Ovary (tissue), 7 donors: ENCODE measurements at regions not wholly inside any gene's neighbourhood (a gene's known extent, or its start where the extent isn't known, plus 50 kb on each side); places are given as distances from the start of the nearest gene placed in this dataset. TPM values are rescaled to one million over a fixed set of nuclear protein-coding genes. Genes with fewer than 3 reads are reported as not detected.
A peak's percentile ranks its signal among the peaks of the same experiment; 100 is the strongest.

Source experiments
- DNase-seq, 5 donors: peaks; one replicate each; pipeline ENCODE4 v3.0.0-alpha.2; 2019 to 2020
- H3K27ac ChIP-seq, 2 donors: fragments of 200-600 bp; one replicate each; pipeline versions ENCODE4 v1.5.1 to v1.8.0; 2019 to 2022
- H3K27me3 ChIP-seq: fragments of 200-600 bp; one replicate; pipeline ENCODE4 v1.8.0; 2022
- H3K36me3 ChIP-seq: fragments of 200-600 bp; sonication (generic); one replicate; pipeline ENCODE4 v1.5.1; 2019
- H3K4me1 ChIP-seq: one replicate; pipeline ENCODE4 v1.8.1; 2013; ENCODE audit warnings: mild to moderate bottlenecking, moderate library complexity; ENCODE audit not compliant: insufficient read depth
- H3K4me3 ChIP-seq: fragments of 200-600 bp; sonication (generic); one replicate; pipeline ENCODE4 v1.5.1; 2017
- H3K9me3 ChIP-seq, 2 donors: fragments of 200-600 bp in 1 of 2; sonication (generic) in 1 of 2; one replicate each; pipeline versions ENCODE4 v1.5.1 to v1.8.1; 2013 to 2019; ENCODE audit warnings: mild to moderate bottlenecking in 1 of 2, moderate library complexity in 1 of 2
- EP300 ChIP-seq: sonication (generic); formaldehyde crosslinking; IDR thresholded peaks from one replicate; pipeline ENCODE4 v1.6.1; 2017; ENCODE audit warnings: antibody characterized with exemption
- POLR2A ChIP-seq: fragments of 450-650 bp; IDR thresholded peaks from one replicate; pipeline ENCODE4 v1.6.1; 2017; ENCODE audit warnings: antibody characterized with exemption, mild to moderate bottlenecking, moderate library complexity
- WGBS, 3 donors: extraction: QIAGEN DNeasy Blood & Tissue Kit in 1 of 3; methylation state at CpG; one replicate each; pipeline versions ENCODE4 v1.1.5 to v1.1.7; 2013 to 2017; 5-methylcytosine and 5-hydroxymethylcytosine counted together
- intact Hi-C, 4 donors: fragments of 100-400 bp; cut with DNase I; formaldehyde crosslinking; loops; one replicate each; pipeline versions ENCODE4 v1.11.0 to v1.15.1; 2022 to 2023
- small RNA-seq: library from RNA; depleted of rRNA; stranded (forward); fragments of <200 nt; gene quantifications from one replicate; pipeline ENCODE3, GENCODE V24; 2016
- TF ChIP-seq, protein P1 (sequence below), 3 donors: fragments of 450-650 bp in 2 of 3; fragments of 200-600 bp in 1 of 3; IDR thresholded peaks; one replicate each; pipeline versions ENCODE4 v1.5.1 to v1.8.0; 2016 to 2022; ENCODE audit warnings: antibody characterized with exemption in 3 of 3, mild to moderate bottlenecking in 1 of 3
- donor health status: DM: no; HTN: no; CAD: no; lungs with moderate emphysema.
- donor health status: DM: no; HTN: no; CAD: no.
- donor health status: Bipolar disorder and iron deficiency.
- donor health status: DM: no; HTN: no; CAD: no.
- donor health status: DM: yes; HTN: yes; CAD: no.

DNA sequence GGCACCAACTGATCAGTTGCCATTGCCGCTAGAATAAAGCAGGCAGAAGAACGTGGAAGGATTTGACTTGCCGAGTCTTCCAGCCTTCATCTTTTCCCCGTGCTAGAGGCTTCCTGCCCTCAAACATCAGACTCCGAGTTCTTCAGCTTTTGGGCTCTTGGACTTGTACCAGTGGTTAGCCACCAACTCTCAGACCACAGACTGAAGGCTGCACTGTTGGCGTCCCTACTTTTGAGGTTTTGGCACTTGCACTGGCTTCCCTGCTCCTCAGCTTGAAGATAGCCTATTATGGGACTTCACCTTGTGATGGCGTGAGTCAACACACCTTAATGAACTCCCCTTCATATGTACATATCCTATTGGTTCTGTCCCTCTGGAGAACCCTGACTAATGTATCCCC lies 57.3 kb upstream of the KCND2 start:
- Histone ChIP-seq H3K9me3 (no peaks in the 10 kb centered on the region), H3K4me1 (no peaks in the 10 kb centered on the region), H3K4me3 (no peak overlapping the region), H3K36me3 (no peaks in the 10 kb centered on the region), H3K27ac (no peak overlapping the region), H3K27me3 (no peaks in the 10 kb centered on the region)
- TF ChIP-seq EP300 (no peak), POLR2A (no peak)
- TF ChIP-seq, protein P1, sequence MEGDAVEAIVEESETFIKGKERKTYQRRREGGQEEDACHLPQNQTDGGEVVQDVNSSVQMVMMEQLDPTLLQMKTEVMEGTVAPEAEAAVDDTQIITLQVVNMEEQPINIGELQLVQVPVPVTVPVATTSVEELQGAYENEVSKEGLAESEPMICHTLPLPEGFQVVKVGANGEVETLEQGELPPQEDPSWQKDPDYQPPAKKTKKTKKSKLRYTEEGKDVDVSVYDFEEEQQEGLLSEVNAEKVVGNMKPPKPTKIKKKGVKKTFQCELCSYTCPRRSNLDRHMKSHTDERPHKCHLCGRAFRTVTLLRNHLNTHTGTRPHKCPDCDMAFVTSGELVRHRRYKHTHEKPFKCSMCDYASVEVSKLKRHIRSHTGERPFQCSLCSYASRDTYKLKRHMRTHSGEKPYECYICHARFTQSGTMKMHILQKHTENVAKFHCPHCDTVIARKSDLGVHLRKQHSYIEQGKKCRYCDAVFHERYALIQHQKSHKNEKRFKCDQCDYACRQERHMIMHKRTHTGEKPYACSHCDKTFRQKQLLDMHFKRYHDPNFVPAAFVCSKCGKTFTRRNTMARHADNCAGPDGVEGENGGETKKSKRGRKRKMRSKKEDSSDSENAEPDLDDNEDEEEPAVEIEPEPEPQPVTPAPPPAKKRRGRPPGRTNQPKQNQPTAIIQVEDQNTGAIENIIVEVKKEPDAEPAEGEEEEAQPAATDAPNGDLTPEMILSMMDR (IDR thresholded peaks at IDR 0.05) = no peak
- intact Hi-C loops = no loop called here
- DNase-seq = no peak
- 91 to 98% (median 95%) methylated on average over 7 of the region's 7 CpGs for WGBS, 3 donors

DNA sequence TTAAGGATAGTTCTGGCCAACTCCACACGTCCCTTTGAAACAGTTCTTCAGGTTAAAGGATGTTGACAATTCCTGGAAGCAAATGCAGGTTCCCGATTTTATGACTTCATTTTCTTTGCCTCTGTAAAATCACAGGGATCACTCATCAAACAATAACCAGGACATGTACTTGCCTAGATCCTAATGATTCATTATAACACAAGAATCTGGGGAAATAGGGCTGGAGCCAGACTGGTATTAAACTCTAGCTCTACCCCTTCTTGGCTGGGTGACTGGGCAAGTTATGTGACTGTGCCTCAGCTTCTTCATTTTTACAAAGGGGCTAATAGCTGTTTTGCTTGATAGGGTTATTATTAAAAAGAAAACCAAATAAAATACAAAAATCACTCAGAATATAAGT lies 56.0 kb upstream of the KCND2 start:
- DNase-seq = no peak
- intact Hi-C loops = no loop called here
- TF ChIP-seq POLR2A (no peak), EP300 (no peak)
- TF ChIP-seq, protein P1 (IDR thresholded peaks at IDR 0.05) = no peak
- 74 to 82% (median 80%) methylated on average over 2 of the region's 2 CpGs for WGBS, 3 donors
- Histone ChIP-seq H3K4me3 (no peak overlapping the region), H3K27ac (no peak overlapping the region), H3K27me3 (no peaks in the 10 kb centered on the region), H3K9me3 (no peaks in the 10 kb centered on the region), H3K4me1 (no peaks in the 10 kb centered on the region), H3K36me3 (no peaks in the 10 kb centered on the region)

DNA sequence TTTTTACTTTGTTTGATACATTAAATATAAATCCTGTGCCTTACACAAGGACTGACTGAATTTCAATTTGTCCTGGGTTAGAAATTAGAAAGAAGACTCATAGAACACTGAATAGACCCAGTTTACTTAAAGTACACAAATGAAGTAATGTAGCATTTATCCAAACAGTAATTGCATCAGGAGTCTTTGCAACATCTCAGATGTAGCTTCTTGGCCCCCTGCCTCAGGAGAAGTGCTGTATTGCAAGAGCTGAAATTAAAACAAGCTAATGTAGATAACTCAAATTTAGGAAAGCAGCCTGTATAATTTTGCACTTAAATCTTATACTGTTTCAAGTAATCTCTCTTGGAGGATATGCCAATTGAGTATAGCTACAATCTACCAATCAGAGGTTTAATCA lies 54.3 kb upstream of the KCND2 start:
- Histone ChIP-seq H3K27me3 (no peaks in the 10 kb centered on the region), H3K9me3 (no peaks in the 10 kb centered on the region), H3K27ac (no peak overlapping the region), H3K4me1 (no peaks in the 10 kb centered on the region), H3K4me3 (no peak overlapping the region), H3K36me3 (no peaks in the 10 kb centered on the region)
- intact Hi-C loops = no loop called here
- TF ChIP-seq, protein P1 (IDR thresholded peaks at IDR 0.05) = no peak
- TF ChIP-seq EP300 = no peak
- DNase-seq = peak in 2 of 5 donors; percentile 13 to 56

DNA sequence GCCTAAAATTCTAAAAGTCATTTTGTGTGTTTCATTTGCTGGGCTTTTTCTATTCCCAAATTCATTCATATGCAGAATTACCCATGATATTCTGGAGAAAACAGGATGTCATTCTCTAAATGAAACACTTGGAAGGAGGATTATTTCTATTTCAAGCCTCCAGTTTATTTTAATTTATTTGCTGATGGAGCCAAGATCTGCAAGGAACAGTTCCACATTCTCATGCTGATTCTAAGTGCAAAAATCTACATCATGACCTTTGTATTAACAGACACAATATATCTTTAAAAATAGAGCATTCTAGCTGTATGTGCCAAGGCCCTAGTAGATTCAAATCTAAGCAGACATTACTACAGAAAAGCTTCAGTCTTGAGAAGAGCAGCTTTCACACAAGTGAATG lies 51.3 kb upstream of the KCND2 start:
- no peak overlapping the region for H3K27ac ChIP-seq

More for the DNA sequence above, 51.3 kb upstream of the KCND2 start:
- no peaks in the 10 kb centered on the region for H3K27me3 ChIP-seq
- intact Hi-C loops = no loop called here
- H3K9me3 ChIP-seq = no peaks in the 10 kb centered on the region
- TF ChIP-seq EP300 (no peak), POLR2A (no peak)
- TF ChIP-seq, protein P1 (IDR thresholded peaks at IDR 0.05) = no peak
- DNase-seq = no peak
- no peak overlapping the region for H3K4me3 ChIP-seq
- no peaks in the 10 kb centered on the region for H3K4me1 ChIP-seq
- H3K36me3 ChIP-seq = no peaks in the 10 kb centered on the region

Small RNA genes in the stretch of these regions (small RNA-seq; reads per million reads assigned to genes)
- not detected for gene RNU1-29P
